ENCODE measurements at regions not wholly inside any gene's neighbourhood (a gene's known extent, or its start where the extent isn't known, plus 50 kb on each side); places are given as distances from the start of the nearest gene placed in this dataset.
A peak's percentile ranks its signal among the peaks of the same experiment; 100 is the strongest.

DNA sequence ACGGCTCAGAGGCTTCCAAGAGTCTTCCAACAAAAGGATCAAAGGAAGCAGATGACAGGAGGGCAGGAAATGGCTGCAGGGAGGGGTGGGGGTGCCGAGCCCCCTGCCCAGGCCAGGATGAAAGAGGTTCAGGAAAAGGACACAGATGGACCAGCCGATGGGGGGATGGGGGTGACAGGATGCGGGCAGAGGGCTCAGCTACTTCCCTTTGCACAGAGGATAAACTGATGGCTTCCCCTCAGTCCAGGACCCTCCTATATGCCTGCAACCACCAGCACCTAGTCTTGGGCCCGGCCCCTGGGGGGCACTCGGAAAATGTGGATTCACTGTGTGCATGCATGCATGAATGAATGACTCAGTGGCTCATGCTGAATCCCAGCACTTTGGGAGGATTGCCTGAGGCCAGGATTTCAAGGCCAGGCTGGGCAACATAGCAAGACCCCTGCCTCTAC is 148.2 kb downstream of the C9orf50 start:
- DNase-seq (ENCODE audit: low spot score) = no peak

DNA sequence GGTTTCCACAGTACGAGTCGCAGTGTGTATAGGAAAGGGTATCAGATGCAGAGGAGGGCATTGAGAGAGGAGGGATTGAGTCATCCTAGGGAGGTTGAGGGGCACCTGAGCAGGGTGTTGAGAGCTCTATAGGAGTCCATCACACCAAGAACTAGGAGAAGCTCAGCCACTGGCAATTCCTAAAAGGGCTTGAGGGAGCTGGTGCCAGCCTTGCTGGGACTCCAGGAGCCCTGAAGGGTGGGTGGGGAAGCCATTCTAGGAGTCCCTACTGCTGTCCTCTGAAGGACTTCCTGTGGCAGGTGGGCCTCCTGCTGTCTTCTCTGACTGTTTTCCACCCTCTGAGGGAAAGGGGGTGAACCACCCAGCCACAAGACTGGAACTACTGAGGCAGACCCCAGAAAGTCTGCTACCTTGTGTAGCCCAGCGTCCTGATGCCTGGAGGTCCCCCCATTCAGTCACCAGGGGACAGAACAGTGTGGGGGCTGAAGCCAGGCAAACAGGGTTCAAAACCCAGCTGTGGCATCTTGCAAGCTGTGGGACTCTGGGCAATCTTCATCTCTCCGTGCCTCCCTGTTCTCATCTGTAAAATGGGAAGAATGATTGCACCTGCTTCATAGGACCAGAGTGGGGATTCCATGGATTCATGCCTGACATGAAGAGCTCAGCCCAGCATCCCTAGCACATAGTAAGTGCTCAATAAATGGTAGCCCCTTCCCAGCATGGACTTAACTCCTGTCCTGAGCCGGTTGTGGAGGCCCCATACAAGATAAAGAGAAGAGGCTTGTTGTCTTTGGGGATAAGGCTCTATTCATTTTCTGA is 149.5 kb downstream of the C9orf50 start:
- no peak for DNase-seq (ENCODE audit: low spot score)

DNA sequence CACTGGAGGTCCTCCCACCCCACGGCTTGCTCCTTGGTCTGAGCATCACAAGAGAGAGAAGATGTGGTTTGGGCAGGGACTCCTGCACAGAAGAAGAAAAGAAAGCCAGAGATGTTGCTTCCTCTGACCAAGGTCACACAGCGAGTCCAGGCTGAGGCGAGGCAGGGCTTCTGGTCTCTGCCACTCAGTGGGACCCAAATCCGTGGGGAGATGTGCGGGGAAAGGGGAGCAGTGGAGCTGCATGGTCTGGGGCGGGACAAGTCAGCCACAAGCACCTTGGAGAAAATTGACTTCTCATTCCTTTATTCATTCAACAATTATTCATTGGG is 150.9 kb downstream of the C9orf50 start:
- DNase-seq (ENCODE audit: low spot score) = no peak

DNA sequence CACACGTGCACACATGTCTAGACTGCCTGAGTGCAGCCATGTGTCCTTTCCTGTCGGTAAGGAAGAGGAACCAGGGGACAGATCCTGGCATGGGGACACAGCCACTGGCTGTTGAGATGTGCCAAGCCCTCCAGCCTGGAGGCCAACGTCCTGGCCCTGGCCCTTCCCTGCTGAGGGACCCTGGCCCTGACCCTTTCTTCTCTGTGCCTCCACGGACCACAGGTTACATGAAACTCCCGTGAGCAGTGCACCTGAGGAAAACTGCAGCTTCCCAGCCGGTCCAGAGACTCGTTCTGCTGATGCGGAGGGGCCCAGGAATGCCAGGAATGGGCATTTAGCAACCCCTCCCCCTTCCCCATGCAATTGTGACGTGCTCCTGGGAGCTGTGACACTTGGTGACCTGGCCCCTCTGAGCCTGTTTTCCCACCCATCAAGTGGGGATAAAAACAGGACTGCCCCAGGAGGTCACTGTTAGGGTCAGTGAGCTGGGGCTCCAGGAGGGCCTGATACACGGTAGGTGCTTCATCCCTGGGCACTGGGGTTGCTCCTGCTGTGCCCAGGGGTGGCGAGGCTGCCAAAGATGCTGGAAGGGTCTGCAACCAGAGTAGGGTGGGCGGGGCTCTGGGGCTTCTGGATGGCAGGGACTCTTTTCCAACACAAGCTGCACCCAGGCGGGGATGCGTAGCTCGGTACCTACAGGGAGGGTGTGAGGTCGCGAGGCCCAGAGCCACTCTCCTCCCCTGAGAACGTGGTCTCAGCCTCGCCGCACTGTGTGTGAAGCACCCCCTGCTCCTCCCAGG is 151.5 kb downstream of the C9orf50 start:
- DNase-seq (ENCODE audit: low spot score) = no peak

DNA sequence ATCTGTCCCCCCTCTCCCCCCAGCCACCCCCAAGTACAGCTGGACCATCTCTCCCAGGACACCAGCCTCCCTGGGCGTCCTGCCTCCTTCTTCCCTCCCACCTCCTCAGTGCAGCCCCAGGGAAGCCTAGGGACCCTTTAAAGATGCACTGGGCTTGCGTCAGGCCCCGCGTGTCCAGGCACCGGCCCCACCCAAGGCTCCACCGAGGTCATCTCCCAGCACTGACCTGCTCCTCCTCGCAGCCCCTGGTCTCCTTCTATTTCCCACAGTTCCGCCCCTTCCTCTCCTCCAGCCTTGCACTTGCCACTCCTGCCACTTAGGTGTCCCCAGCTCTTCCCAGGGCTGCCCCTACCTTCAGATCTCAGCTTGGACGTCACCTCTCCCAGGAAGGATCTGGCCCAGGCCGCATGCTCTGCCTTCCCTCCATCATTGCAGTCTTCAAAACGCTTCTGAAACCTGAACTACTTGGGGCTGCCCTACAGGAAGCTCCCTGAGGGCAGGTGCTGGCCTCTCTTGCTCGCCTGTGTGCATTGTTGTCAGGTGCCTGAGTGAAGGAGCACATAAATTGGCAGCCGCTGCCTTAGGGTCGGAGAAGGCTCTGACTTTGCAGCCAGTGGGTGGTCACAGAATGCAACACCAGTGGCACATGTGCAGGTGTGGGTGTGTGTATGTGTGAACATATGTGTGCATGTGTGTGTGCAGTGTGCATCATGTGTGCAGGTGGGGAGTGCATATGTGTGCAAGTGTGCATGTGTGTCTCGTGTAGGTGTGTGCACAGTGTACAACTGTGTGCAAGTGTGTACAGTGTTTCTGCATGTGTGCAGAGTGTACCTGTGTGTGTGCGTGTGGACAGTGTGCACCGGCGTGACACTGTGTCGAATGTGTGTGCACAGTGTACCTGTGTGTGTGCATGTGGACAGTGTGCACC is 152.9 kb downstream of the C9orf50 start:
- no peak for DNase-seq (ENCODE audit: low spot score)

DNA sequence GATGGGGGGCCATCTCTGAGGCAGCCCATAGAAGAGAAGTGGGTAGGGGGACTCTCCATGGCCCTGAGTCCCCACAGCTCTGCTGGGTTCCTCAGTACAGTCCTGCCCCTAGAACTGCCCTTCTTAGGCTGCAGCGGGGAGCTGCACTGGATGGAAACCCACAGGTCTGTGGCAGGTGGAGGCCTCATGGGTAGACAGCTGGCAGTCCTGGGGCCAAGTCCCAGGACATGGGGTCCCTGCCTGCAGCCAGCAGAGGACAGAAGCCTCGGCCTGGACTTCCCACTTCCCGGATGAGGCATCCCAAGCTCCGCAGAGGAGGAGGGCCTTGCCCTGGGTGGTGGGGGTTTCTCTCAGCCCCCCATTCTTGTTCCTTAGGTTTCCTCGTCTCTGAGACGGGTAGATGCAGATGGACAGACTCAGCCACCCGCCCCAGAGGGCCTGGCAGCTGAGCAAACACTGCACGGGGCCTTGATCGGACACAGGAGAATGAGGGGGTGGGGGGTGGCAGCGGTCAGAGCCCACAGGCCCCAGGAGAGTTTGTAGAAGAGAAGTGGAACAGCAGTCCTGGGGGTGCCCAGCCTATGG is 153.8 kb downstream of the C9orf50 start:
- no peak for DNase-seq (ENCODE audit: low spot score)

- DNase-seq (ENCODE audit: low spot score) = no peak
Measured at GRCh38 chr9:129465834-129466535, 154.9 kb downstream of the C9orf50 start.

DNA sequence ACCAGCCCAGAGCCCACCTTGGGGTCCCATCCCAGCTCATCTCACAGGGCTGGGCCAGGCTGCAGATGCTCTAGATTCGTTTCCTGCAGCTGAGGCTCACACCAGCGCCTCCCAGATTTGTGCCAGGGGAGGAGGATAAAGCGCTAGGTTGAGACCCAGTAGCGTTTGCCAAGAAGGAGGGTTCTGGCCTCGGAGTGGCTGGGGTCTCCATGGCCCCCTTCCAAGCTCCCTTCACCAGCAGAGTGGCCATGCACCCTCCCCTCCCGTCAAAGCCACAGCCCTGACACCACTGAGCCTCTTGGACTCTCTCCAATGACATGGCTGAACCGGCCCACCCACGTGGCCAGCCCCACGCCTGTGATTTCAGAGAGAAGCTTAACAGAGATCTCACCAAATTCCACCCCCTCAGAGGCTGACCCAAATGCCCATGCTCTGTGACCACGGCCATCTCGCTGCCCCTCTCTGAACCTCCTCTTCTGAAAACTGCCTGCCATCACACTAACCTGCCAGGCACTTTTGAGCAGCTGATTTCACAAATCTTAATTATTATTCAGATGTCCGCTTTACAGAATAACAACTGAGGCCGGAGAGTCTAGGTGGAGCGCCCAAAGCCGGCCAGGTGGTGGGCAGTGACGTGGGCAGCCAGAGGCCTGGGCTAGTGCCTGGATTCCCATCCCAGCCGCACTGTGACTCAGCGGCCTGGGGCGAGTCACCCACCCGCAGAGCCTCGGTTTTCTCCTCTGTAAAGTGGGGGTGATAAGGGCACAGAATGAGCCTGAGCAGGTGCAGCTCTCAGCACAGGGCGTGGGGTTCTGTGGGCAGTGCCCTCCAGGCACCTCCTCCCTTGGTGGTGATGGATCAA is 155.7 kb downstream of the C9orf50 start:
- DNase-seq (ENCODE audit: low spot score) = no peak

DNA sequence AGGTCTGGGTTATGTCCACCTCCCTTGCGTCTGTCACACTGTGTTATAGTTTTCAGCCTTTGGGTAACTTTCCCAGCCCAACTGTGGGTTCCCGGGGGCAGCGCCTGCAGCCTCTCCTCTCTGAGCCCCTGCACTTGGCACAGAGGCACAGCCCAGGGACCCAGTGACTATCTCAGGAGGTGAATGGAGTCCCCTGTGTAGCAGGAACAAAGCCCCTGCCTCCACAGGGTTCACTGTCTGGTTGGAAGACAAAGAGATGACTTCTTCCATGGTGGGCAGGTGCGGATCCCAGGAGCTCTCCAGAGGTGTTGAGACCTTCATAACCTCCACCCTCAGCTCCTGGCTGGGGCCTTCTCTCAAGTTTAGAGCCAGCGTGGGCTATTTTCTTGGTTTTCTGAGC is 156.9 kb downstream of the C9orf50 start:
- DNase-seq (ENCODE audit: low spot score) = no peak

- no peak for DNase-seq (ENCODE audit: low spot score)
Measured at GRCh38 chr9:129463477-129463876, 157.4 kb downstream of the C9orf50 start.

GRCh38 chr9:129462360-129462759 is 158.5 kb downstream of the C9orf50 start:
- DNase-seq (ENCODE audit: low spot score) = no peak

GRCh38 chr9:129460323-129461261 is 160.3 kb downstream of the C9orf50 start:
- DNase-seq (ENCODE audit: low spot score) = peak; percentile 97

DNA sequence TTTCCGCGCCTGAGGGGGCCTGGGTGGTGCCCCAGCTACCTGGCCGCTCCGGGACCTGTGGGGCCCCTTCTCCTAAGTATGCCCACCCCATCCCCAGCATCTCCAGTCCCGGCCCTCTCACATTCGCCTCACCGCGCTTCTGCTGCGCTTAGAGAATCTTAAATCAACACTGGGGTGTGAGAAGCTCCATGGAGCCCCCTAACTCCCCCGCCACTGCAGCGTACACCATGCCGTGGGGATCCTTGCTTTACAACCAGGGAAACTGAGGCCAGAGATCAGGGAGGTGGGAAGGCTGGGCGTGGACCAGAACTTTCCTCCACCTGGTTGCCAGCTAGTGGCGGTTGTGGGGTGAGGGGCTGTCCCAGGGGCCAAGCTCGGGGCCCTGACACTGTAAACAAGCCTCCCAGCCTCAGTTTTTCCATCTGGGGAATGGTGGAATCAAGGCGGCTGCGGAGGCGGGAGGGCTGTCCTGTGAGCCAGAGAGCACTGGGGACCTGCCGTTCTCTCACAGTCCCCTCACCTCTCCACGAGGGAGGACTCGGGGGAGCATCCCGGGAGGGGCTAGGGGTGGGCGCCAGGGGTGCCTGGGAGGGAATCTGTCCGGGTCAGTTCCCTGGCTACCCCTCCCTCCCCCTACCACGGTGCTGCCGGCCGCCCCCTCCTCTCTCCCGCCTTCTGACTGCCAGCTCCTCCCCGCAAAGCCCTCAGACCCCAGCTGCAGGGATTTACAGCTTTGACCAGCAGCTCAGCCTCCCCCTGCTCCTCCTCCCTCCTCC is 161.2 kb downstream of the C9orf50 start:
- DNase-seq (ENCODE audit: low spot score) = no peak

- peak; percentile 36 for DNase-seq (ENCODE audit: low spot score)
Measured at GRCh38 chr9:129458663-129459546, 162.0 kb downstream of the C9orf50 start.

DNA sequence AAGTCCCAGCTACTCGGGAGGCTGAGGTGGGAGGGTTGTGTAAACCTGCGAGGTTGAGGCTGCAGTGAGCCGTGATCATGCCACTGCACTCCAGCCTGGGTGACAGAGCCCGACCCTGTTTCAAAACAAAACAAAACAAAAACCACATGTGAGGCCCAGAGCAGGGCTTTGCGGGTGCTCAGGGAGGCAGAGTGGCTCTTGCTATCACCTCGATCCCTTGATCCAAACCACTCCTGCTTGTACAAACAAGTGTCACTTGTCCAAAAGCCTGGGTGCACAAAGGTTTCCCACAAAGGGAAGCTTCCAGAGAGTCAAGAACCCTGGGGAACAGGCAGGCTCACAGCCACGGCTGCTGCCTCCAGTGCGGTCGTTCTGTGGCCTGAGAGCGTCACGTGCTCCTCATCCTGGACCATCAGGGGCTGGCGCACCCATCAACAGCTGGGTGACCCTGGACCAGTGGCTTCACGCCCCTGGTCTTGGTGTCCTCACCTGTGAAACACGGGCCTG is 162.7 kb downstream of the C9orf50 start:
- DNase-seq (ENCODE audit: low spot score) = peak; percentile 59

DNA sequence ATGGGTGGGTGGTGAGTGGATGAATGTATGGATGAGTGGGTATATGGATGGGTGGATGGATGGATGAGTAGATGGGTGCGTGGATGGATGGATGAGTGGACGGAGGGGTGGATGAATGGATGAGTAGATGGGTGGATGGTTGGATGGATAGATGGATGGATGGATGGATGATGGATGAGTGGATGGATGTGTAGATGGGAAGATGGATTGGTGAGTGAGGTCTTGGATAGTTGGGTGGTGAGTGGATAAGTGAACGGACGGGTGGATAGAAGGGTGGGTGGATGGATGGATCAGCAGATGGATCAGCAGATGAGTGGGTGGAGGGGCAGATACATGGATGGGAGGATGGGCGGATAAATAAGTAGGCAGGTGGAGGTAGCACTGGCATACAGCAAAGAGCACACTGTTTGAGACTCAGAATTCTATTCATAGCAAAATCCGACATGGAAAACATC is 163.5 kb downstream of the C9orf50 start:
- DNase-seq (ENCODE audit: low spot score) = no peak
